Activated CD4-positive, alpha-beta T cell treated with anti-CD3 and anti-CD28 coated beads, Interleukin-2, amount 50 U/mL, for 1 hour (primary cell): ENCODE measurements at regions not wholly inside any gene's neighbourhood (a gene's known extent, or its start where the extent isn't known, plus 50 kb on each side); places are given as distances from the start of the nearest gene placed in this dataset.

ENCODE experiments used
- DNase-seq: peaks from one replicate; pipeline ENCODE4 v3.0.0-alpha.2; 2020

GRCh38 chr12:75583355-75583754 lies 71.9 kb upstream of the KRR1 start:
- no peak for DNase-seq

- DNase-seq, result no peak
Measured at GRCh38 chr12:75581515-75581914, 70.1 kb upstream of the KRR1 start.

- no peak for DNase-seq
Measured at GRCh38 chr12:75579552-75579951, 68.1 kb upstream of the KRR1 start.

GRCh38 chr12:75578546-75578945 lies 67.1 kb upstream of the KRR1 start:
- DNase-seq, result no peak

GRCh38 chr12:75577812-75578211 lies 66.4 kb upstream of the KRR1 start:
- no peak for DNase-seq

GRCh38 chr12:75571656-75572205 lies 60.3 kb upstream of the KRR1 start:
- no peak for DNase-seq

GRCh38 chr12:75571204-75571603 lies 59.8 kb upstream of the KRR1 start:
- no peak for DNase-seq

- no peak for DNase-seq
Measured at GRCh38 chr12:75568801-75569200, 57.4 kb upstream of the KRR1 start.

- DNase-seq, result no peak
Measured at GRCh38 chr12:75568393-75568792, 57.0 kb upstream of the KRR1 start.

GRCh38 chr12:75565795-75566194 lies 54.4 kb upstream of the KRR1 start:
- no peak for DNase-seq

- no peak for DNase-seq
Measured at GRCh38 chr12:75564852-75565251, 53.4 kb upstream of the KRR1 start.

GRCh38 chr12:75564398-75564797 lies 53.0 kb upstream of the KRR1 start:
- no peak for DNase-seq

- DNase-seq, result no peak
Measured at GRCh38 chr12:75563351-75563750, 51.9 kb upstream of the KRR1 start.

- DNase-seq, result no peak
Measured at GRCh38 chr12:75561921-75562320, 50.5 kb upstream of the KRR1 start.
